ENCODE measurements at regions not wholly inside any gene's neighbourhood (a gene's known extent, or its start where the extent isn't known, plus 50 kb on each side); places are given as distances from the start of the nearest gene placed in this dataset.

DNA sequence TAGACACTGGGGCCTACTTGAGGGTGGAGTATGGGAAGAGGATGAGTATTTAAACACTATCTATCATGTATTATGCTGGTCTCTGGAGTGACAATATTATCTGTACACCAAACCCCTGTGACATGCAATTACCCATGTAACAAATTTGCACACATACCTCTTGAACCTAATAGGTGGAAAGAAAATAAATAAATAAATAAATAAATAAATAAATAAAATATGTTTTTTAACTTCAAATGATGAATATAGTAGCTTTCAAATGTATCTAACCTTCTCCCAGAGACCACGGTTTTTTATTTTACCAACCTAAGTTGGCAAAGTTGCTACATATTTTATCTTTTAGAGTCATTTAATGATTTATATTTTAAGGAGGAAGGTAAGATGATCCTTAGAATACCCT, 105.0 kb downstream of the TGIF2LX start (continued):
- TF ChIP-seq GATA2 (CRISPR knock-in tag; IDR thresholded peaks at IDR 0.05) (no peak), SMC3 (IDR thresholded peaks at IDR 0.05; ENCODE audit: low read depth, low read length) (no peak), RCOR1 (IDR thresholded peaks at IDR 0.05; ENCODE audit: low read length) (no peak), USF1 (IDR thresholded peaks at IDR 0.05; ENCODE audit: borderline replicate concordance, low read depth) (no peak)
- TF ChIP-seq, protein P1, sequence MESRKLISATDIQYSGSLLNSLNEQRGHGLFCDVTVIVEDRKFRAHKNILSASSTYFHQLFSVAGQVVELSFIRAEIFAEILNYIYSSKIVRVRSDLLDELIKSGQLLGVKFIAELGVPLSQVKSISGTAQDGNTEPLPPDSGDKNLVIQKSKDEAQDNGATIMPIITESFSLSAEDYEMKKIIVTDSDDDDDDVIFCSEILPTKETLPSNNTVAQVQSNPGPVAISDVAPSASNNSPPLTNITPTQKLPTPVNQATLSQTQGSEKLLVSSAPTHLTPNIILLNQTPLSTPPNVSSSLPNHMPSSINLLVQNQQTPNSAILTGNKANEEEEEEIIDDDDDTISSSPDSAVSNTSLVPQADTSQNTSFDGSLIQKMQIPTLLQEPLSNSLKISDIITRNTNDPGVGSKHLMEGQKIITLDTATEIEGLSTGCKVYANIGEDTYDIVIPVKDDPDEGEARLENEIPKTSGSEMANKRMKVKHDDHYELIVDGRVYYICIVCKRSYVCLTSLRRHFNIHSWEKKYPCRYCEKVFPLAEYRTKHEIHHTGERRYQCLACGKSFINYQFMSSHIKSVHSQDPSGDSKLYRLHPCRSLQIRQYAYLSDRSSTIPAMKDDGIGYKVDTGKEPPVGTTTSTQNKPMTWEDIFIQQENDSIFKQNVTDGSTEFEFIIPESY (IDR thresholded peaks at IDR 0.05; ENCODE audit: borderline replicate concordance, low read depth) = no peak
- TF ChIP-seq, protein P2, sequence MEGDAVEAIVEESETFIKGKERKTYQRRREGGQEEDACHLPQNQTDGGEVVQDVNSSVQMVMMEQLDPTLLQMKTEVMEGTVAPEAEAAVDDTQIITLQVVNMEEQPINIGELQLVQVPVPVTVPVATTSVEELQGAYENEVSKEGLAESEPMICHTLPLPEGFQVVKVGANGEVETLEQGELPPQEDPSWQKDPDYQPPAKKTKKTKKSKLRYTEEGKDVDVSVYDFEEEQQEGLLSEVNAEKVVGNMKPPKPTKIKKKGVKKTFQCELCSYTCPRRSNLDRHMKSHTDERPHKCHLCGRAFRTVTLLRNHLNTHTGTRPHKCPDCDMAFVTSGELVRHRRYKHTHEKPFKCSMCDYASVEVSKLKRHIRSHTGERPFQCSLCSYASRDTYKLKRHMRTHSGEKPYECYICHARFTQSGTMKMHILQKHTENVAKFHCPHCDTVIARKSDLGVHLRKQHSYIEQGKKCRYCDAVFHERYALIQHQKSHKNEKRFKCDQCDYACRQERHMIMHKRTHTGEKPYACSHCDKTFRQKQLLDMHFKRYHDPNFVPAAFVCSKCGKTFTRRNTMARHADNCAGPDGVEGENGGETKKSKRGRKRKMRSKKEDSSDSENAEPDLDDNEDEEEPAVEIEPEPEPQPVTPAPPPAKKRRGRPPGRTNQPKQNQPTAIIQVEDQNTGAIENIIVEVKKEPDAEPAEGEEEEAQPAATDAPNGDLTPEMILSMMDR (IDR thresholded peaks at IDR 0.05) = no peak

GRCh38 chrX:90040807-90041206, 119.1 kb downstream of the TGIF2LX start:
- CTCF ChIA-PET = no interaction called here
- no peak overlapping the region for H3K9ac ChIP-seq
- H3K27ac ChIP-seq (ENCODE audit: low read depth in 2 of 2, low read length in 1 of 2) = no peak overlapping the region
- H3K79me2 ChIP-seq (ENCODE audit: insufficient read depth) = no peaks in the 10 kb centered on the region
- no peak for TF ChIP-seq EP300 (IDR thresholded peaks at IDR 0.05; ENCODE audit: borderline replicate concordance in 1 of 2, low read depth in 1 of 2, low read length in 1 of 2)
- TF ChIP-seq, protein P3, sequence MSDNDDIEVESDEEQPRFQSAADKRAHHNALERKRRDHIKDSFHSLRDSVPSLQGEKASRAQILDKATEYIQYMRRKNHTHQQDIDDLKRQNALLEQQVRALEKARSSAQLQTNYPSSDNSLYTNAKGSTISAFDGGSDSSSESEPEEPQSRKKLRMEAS (IDR thresholded peaks at IDR 0.05; ENCODE audit: low read depth) = no peak
- TF ChIP-seq, protein P2 (IDR thresholded peaks at IDR 0.05) = peak; percentile 23; the same call in 1 of the 2 replicates
- TF ChIP-seq, protein P4, sequence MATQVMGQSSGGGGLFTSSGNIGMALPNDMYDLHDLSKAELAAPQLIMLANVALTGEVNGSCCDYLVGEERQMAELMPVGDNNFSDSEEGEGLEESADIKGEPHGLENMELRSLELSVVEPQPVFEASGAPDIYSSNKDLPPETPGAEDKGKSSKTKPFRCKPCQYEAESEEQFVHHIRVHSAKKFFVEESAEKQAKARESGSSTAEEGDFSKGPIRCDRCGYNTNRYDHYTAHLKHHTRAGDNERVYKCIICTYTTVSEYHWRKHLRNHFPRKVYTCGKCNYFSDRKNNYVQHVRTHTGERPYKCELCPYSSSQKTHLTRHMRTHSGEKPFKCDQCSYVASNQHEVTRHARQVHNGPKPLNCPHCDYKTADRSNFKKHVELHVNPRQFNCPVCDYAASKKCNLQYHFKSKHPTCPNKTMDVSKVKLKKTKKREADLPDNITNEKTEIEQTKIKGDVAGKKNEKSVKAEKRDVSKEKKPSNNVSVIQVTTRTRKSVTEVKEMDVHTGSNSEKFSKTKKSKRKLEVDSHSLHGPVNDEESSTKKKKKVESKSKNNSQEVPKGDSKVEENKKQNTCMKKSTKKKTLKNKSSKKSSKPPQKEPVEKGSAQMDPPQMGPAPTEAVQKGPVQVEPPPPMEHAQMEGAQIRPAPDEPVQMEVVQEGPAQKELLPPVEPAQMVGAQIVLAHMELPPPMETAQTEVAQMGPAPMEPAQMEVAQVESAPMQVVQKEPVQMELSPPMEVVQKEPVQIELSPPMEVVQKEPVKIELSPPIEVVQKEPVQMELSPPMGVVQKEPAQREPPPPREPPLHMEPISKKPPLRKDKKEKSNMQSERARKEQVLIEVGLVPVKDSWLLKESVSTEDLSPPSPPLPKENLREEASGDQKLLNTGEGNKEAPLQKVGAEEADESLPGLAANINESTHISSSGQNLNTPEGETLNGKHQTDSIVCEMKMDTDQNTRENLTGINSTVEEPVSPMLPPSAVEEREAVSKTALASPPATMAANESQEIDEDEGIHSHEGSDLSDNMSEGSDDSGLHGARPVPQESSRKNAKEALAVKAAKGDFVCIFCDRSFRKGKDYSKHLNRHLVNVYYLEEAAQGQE (IDR thresholded peaks at IDR 0.05; ENCODE audit: low read depth, low read length) = no peak
- TF ChIP-seq PBX3 (IDR thresholded peaks at IDR 0.05) = no peak
- no peak overlapping the region for H3K4me2 ChIP-seq
- H3K4me3 ChIP-seq (ENCODE audit: low read depth in 2 of 2, low read length in 1 of 2) = no peak overlapping the region
- WGBS (ENCODE audit: low lambda C conversion rate) = 56% methylated on average over 25 of the region's 25 CpGs
- H3K27me3 ChIP-seq (ENCODE audit: insufficient read depth) = no peaks in the 10 kb centered on the region
- H3K36me3 ChIP-seq (replicated peaks in 1 of 2; ENCODE audit: control insufficient read depth in 1 of 2, insufficient read depth in 2 of 2, low read length in 1 of 2) = no peaks in the 10 kb centered on the region
- no peaks in the 10 kb centered on the region for H4K20me1 ChIP-seq (ENCODE audit: insufficient read depth)
- peak; percentile 22 for DNase-seq
- no peaks in the 10 kb centered on the region for H3K9me3 ChIP-seq
- no peaks in the 10 kb centered on the region for H3K9me2 ChIP-seq
- H2AFZ ChIP-seq (ENCODE audit: low read depth) = no peak overlapping the region
- POLR2A ChIA-PET = no interaction called here
- H3K4me1 ChIP-seq (ENCODE audit: control insufficient read depth in 1 of 2, insufficient read depth in 2 of 2, low read depth in 1 of 2, low read length in 1 of 2) = no peaks in the 10 kb centered on the region
- no peaks in the 10 kb centered on the region for H3F3A ChIP-seq (replicated peaks; ENCODE audit: insufficient read depth)
